GM21737 (cell line): ENCODE measurements at regions not wholly inside any gene's neighbourhood (a gene's known extent, or its start where the extent isn't known, plus 50 kb on each side); places are given as distances from the start of the nearest gene placed in this dataset.

Experiments used
- ATAC-seq: cut with Tn5 transposase; IDR thresholded peaks from one replicate; pipeline ENCODE4 v1.9.1; 2021; ENCODE audit warnings: mild to moderate bottlenecking, moderate library complexity; ENCODE audit not compliant: unreplicated experiment

DNA sequence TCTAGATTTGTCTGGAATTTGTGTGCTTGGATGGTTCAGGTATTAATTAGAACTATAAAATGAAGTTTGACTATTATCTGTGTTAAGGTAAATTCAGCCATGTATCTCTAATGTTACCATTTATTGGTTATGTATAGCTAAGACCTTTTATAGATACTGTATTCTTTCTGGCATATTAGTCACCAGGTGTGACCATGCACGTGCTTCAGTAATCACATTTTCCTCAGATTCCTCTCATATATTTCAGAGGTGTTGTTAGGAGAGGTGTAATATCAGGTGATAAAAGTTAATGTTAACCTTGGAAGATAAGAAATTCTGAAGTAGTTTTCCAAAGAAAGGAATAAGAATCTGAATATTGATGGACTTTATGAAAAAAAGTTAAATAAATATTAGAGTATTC is 194.5 kb upstream of the KHDRBS2 start:
- no peak for ATAC-seq

- ATAC-seq, result no peak
Measured at GRCh38 chr6:62479697-62480220, 193.7 kb upstream of the KHDRBS2 start.

GRCh38 chr6:62474793-62475192 is 188.8 kb upstream of the KHDRBS2 start:
- ATAC-seq, result no peak

GRCh38 chr6:62466607-62467006 is 180.6 kb upstream of the KHDRBS2 start:
- ATAC-seq, result no peak

DNA sequence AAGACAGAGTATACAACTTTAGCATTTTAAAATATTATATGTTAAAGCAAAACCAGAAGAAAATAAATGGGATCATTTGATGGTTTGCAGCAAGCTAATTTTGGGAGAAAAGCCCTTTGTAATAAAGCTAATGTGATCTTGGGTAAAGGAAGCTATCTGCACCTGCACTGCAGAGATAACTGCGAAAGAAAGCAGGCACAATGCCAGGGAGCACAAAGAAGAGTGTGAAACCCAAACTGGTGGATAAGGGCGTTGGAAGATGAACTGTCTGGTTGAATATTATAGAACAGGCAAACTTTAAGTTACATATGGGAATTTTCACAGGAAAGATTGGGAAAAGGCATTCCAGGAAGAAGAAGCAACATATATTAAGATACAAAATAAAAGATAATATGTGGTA is 179.2 kb upstream of the KHDRBS2 start:
- ATAC-seq, result no peak

- ATAC-seq, result no peak
Measured at GRCh38 chr6:62452586-62452985, 166.6 kb upstream of the KHDRBS2 start.

- ATAC-seq, result no peak
Measured at GRCh38 chr6:62446647-62447316, 160.8 kb upstream of the KHDRBS2 start.

DNA sequence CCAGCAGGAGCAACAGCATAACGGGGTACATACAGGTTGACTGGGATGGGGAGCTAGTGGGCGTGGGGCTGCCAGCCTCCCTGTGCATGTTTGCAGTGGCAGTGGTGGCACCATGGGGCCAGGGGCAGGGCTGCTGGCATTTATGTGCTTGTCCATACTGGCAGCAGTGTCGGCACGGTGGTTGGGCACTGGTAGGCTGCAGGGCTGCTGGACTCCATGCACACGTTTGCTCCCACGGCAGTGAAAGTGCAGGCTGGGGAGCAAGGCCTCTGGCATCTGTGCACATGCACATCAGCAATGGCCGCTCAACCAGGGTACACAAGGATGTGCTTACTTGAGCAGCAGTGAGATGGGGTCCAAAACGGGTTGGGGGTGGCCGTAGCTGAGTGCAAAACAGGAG is 159.5 kb upstream of the KHDRBS2 start:
- ATAC-seq, result no peak

GRCh38 chr6:62441182-62441581 is 155.2 kb upstream of the KHDRBS2 start:
- no peak for ATAC-seq

- ATAC-seq, result no peak
Measured at GRCh38 chr6:62429781-62430180, 143.8 kb upstream of the KHDRBS2 start.

DNA sequence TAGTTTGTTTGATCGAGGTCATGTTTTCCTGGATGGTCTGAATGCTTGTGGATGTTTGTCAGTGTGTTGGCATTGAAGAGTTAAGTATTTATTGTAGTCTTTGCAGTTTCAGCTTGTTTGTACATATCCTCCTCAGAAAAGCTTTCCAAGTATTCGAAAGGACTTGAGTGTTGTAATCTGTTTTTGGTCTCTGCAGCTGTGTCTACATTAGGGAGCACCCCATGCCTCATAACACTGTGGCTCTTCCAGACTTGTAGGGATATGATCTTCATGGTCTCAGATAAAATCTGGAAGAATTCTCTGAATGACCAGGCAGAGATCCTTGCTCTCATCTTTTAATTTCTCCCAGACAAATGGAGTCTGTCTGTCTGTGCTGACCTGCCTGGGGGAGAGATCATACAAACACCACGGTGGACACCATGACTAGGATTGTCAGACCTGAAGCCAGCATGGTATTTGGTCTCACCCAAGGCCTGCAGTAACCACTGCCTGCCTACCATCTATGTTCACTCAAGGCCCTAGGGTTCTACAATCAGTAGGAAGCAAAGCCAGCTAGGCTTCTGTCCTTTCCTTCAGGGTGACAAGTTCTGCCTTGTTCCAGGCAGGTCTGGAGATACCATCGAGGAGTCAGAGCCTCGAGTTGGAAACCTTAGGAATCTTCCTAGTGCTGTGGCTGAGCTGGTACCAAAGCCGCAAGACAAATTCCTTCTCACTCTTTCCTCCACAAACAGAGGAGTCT is 114.7 kb upstream of the KHDRBS2 start:
- no peak for ATAC-seq

- no peak for ATAC-seq
Measured at GRCh38 chr6:62393608-62394007, 107.6 kb upstream of the KHDRBS2 start.

- no peak for ATAC-seq
Measured at GRCh38 chr6:62392291-62392690, 106.3 kb upstream of the KHDRBS2 start.

DNA sequence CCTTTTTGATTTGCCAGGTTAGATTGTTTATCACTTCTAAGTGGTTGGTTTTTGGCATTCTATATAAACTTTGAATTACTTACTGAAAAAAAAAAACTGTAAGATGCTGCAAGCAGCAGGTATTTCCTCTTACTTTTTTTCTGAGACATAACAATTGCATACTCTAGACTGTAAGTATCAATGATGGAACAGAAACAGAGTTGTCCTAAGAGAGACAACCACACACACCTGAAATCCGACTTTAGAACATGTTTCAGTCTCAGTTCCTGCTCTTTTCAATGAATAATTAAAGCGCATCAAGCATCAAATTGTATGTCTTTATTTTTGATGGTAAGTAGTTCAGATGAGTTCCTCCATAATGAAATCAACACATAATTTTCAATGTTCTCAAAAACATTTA is 105.3 kb upstream of the KHDRBS2 start:
- ATAC-seq, result no peak

- no peak for ATAC-seq
Measured at GRCh38 chr6:62390401-62390800, 104.4 kb upstream of the KHDRBS2 start.

DNA sequence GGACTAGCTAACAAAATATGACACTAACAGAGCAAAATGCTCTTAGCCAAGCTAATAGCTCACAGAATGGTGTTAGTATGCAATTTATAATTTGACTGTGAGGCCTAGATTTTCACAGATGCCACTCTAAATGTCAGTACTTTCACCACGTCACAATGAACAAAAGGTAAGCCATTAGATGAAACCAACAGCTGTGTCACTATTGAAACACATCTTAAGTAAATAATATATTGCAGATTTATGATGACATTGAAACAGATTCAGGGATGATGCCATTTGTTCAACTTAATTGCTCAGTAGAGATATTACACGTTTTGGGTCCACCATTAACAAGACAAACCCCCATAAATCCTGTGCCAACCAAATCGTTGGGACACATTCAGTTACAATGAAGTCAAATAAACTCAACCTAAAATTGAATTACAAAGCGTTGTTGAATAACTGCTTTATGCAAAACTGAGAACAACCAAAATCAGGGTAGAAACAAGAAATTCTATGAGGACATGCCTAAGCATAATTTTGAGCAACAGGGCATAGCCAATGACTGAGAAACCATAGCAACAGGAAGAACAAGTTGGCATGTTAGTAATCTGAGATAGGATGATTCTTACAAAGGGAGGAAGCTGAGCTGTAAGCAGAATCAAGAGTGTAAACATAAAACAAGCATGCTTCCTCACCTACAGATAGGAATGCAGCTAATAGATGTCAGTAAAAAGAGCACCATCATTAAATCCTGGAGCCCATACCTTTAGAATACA is 85.6 kb upstream of the KHDRBS2 start:
- ATAC-seq, result no peak

DNA sequence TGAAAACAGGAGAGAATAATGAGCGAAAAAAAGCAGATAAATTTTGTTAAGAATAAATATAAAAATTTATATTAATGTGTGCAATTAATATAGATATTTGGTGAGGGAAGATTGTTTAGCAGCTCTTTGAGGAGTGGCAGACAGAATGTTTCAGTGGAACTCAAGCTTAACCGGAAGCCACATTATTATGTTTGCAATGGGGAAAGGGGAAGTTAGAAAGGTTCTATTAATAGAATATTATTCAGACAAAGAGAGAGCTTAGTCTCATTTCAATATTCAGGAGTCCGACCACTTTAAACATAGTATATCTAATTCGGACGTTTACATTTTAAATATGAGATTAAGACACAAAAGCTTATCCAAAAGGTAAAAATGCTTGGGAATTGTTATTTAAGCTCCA is 81.6 kb upstream of the KHDRBS2 start:
- ATAC-seq, result peak; percentile 98

- no peak for ATAC-seq
Measured at GRCh38 chr6:62362097-62362496, 76.1 kb upstream of the KHDRBS2 start.

DNA sequence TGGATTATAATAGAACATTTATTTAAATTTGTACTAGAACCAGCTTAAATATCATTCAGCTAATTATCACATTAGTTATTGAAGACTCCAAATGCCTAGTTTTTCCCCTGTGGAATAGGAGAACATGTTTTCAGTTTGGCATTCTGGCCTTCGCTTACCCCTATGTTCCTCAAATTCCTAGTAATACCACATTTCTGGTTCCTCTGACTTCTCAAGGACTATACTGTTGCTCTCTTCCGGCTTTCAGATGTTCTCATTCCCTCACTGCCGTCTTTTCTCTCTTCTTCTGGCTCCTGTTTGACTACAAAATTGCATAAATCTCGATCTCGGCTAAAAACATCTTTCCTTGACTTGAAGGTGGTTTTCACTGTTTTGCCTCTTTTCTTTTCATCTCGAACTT is 71.8 kb upstream of the KHDRBS2 start:
- no peak for ATAC-seq

- no peak for ATAC-seq
Measured at GRCh38 chr6:62354261-62354660, 68.2 kb upstream of the KHDRBS2 start.

GRCh38 chr6:62345962-62346689 is 60.1 kb upstream of the KHDRBS2 start:
- ATAC-seq, result no peak
